ENCODE measurements at regions not wholly inside any gene's neighbourhood (a gene's known extent, or its start where the extent isn't known, plus 50 kb on each side); places are given as distances from the start of the nearest gene placed in this dataset.
A peak's percentile ranks its signal among the peaks of the same experiment; 100 is the strongest.
"Not testable (repeated sequence)": the region's sequence is repeated elsewhere in the genome, so short reads cannot be mapped to it uniquely, and the experiment has no call there.

DNA sequence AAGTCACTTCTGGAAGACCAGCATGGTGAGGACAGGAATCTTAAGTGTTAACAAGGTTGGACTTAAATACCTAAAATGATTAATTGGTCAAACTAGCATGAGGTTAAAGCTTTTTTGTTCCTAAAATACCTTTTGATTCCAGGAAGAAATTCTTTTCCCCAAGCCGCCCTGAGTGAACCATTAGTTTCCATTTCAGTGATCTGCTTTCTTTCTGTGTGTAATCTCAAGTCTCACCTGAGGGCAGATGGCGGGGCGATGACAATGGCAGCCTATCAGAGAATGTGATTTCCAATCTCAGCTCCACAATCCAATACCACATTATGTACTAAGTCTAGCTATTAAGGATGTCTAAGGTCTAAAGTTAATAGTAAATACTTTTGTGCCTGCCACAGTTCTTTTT is 390.9 kb upstream of the SGCG start:
- DNase-seq = no peak

DNA sequence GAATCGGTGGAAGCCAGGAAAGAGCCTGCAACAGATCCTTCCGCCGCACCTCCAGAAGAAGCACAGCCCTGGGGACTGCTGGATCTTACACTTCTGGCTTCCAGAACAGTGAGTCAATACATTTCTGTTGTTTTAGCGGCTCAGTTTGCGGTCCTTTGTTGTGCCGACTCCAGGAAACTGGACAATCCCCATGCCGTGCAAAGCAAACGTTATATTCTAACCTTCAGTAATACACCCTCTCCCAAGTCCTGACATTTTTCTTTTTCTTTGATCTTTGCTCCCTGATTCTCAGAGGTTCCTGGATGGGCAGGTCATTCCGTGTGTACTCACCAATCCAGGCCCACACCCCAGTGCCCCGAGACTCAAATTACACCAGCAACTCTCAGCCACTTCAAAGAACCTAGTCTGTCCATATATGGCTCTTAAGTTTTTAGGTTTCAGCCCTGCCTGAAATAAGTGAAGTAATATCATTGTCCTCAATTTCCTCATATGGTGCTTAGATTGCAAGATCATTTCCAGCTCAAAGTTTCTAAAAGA is 387.1 kb upstream of the SGCG start:
- no peak for DNase-seq

DNA sequence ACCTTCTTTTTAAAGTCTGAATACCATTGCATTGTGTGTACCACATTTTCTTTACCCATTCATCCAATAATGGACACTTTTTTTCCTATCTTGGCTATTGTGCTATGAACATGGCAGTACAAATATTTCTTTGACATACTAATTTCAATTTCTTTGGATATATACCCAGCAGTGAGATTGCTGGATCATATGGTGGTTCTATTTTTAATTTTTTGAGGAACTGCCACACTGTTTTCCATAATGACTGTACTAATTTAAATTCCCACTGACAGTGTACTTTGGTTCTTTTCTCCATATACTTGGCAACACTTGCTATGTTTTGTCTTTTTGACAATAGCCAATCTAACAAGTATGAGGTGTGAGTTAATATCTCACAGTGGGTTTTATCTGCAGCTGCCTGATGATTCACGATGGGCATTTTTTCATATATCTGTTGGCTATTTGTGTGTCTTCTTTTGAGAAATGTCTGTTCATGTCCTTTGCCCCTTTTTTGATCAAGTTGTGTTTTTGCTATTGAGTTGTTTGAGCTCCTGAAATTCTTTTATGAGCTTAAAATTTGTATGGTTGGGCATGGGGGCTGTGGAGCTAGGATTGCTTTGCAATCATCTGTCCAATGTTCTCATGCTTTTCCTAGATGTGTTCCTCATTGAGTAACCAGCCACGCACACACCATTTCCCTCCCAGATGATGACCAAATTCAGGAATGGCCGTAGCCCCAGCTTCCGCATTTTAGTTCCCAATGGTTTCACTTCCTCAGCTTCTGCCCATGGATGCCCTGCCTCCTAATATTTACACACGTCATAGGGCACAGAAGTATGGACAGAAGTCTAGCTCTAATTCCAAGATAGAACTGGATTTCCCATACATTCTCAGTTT is 380.0 kb upstream of the SGCG start:
- no peak for DNase-seq

DNA sequence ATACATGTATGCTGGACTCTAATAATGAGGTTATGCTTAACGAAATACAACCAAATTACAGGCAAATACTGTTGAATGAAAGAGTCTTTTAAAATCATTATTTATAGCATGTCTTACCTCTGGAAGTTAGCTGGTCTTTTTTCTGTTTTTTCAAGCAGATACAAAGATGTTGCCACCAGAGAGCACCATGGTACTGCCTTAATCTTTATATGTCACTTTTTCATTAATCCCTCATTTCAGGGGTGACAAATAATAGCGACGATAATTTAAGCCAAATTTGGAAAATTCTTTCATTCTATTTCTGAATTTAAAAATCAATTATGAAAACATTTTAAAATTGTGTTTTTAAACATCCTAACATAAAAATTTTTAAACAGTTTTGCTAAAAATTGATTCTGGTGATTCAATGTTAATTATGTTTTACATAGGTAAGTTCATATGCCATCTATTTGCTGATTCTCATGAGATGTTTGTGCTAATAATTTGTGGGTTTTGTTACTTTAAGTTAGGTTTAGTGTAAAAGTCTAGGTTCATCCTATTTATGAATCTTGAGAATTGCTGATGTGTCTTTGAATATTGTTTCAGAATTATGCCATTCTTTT is 379.3 kb upstream of the SGCG start:
- DNase-seq = no peak

DNA sequence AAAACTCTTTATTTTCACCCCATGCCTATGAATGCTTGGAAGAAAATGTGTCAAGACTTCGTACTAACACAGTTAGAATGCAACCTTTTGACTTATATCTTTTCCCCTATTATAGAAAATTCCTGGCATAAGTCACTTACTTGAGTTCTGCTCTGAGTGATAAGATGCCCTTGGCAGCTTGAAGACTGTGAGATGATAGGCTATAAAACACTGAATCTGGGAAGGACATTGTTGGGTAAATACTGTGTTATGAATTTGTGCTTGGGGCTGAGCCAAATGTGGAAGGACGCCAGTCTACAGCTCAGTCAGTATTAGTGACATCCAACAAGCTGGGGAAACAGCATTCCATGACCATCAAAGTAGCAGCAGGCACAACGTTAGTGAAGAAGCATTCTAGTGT is 368.0 kb upstream of the SGCG start:
- no peak for DNase-seq

DNA sequence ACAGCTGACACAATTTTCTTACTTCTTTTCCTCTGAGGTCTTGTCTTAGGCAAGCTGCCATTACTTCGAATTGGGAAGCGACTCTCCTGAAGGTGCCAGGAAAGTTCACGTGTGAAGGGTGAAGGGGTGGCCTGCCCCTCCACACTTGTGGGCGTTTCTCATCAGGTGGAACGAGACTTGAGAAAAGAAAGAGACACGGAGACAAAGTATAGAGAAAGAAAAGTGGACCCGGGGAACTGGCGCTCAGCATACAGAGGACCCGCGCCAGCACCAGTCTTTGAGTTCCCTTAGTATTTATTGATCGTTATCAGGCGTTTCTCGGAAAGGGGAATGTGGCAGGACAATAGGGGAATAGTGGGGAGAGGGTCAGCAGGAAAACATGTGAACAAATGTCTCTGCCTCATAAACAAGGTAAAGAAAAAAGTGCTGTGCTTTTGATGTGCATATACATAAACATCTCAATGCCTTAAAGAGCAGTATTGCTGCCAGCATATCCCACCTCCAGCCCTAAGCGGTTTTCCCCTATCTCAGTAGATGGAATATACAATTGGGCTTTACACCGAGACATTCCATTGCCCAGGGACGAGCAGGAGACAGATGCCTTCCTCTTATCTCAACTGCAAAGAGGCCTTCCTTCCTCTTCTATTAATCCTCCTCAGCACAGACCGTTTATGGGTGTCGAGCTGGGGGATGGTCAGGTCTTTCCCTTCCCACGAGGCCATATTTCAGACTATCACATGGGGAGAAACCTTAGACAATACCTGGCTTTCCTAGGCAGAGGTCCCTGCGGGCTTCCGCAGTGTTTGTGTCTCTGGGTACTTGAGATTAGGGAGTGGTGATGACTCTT is 367.0 kb upstream of the SGCG start:
- peak; percentile 94 for DNase-seq

DNA sequence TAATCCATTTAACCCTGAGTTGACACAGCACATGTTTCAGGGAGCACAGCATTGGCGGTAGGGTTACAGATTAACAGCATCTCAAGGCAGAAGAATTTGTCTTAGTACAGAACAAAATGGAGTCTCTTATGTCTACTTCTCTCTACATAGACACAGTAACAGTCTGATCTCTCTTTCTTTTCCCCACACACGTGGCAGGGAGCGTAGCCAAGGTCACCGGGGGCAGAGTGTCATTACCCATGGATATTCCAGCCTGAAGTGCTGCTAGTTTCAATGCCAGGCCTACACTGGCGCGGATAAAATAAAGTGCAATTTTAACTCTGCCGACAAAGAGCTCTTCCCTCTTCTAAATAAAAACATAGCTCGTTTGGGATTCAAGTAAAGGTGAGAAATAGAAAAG is 366.3 kb upstream of the SGCG start:
- DNase-seq = not testable (repeated sequence)

DNA sequence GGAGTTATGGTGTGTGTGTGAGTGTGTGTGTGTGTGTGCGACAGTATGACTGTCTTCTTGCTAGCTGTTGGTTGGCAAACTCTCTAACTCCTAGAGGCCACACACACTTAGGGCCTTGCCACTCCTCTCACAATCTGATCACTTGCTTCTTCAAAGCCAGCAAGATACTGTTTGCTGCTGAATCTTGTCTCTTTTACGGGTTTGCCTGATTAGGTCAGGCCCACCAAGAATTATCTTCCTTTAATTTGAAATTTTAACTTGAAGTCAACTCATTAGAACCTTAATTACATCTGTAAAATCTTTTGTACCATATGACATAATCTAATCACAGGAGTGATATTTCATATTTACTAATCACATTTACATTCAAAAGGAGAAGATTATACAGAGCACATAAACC is 359.2 kb upstream of the SGCG start:
- no peak for DNase-seq

DNA sequence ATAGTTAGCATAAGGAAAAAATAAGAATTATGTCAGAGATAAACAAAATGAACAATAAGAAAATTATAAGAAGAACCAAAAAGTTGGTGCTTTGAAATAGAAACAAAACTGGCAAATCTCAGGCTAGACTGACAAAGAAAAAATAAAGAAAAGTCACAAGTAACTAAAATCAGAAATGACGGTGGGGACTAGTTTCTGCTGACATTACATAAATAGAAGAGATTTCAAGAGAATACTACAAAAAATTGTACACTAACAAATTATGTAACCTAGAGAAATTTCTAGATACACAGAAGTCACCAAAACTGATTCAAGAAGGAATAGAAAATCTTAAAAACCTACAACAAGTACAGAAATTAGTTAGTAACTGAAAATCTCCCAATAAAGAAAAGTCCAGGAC is 355.6 kb upstream of the SGCG start:
- DNase-seq = no peak

DNA sequence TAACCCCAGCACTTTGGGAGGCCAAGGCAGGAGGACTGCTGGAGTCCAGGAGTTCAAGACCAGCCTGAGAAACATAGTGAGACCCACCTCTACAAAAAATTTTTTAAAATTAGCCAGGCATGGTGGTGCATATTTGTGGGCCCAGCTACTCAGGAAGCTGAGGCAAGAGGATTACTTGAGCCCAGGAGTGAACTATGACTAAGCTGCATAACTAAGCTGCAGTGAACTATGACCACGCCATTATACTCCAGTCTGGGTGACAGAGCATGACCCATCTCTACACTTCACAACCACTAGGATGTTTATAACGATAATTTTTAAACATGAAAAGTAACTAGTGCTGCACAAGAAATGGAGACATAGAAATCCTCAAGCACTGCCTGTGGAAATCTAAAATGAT is 352.7 kb upstream of the SGCG start:
- DNase-seq = no peak

DNA sequence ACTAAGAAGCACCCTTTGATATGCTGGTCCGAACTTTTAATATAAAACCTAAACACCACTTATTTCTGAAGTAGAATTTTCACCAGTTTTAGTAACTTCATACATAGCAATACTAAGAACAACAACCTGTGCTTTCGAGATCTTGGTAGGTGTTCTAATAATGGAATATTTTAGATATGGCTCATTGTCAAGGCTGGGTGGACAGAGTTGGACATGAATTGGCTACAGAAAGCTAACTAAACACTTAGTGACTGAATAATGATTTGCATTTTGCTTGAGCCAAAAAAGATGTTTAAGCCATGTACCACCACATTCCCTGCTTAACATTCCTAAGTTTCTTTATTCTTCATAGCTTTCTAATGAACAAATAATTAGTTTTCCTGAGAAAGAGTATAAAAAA is 344.3 kb upstream of the SGCG start:
- no peak for DNase-seq

DNA sequence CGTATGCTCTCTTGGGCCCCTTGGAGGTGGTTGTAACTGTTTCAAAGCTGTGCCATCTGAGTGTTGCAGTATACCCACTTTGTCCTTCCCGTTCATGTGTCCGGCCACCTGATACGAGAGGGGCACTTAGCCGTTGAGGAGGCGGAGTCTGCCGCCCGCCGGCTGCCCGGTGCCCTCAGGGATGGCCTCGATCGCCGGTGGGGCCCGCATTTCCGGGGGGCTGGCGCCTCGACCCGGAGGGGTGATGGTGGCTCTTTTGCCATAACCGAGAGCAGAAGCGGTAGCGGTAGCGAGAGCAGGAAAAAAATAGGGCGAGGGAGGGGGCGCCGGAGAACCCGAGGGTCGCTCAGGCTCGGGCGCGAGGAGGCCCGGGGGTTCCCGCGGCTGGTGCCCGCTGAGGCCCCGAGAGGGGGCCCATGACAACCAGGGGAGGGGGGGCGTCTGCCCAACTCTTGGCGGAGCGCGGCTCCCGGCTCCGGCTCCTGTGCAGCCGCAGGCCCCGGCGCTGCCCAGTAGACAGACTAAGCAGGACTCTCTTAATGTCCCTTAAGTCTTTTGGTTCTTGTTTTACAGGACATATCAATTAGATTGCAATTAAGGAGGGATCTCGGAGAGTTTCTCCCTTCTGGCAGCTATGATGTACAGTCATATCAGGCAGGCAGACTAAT is 342.7 kb upstream of the SGCG start:
- DNase-seq = no peak

DNA sequence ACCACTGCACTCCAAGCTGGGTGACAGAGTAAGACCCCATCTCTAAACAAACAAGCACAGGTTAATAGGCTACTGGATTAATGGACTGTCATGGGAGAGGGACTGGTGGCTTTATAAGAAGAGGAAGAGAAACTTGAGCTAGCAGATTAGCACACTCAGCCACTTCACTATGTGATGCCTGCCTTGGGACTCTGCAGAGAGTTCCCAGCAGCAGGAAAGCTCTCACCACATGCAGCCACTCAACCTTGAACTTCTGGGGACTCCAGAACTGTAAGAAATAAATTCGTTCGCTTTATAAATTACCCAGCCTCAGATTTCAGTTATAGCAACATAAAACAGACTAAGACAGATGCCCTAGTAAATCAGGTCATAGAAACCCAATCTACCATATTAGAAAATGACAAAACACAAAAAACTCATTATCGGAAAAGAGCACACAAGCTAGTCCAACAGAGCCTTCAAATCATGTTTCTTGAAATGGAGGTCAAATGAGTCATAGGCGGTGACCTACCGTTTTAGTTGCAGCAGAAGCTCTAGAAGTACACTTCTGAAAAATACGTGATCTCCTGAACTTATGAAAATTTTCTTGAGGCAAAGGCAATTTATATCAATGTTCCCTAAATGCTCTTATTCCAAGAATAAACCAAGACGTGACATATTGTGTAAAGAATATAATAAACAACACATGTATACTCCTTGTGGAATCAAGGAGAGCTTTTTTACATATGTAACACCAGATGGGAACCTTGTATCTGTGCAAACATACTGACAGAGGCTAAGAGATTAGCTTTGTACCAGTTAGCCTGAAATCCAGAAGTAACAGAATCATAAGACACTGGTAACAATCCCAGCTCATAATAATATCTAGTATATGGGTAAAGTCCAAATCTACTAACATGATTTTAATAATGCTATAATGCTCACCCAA is 340.9 kb upstream of the SGCG start:
- DNase-seq = peak; percentile 47

DNA sequence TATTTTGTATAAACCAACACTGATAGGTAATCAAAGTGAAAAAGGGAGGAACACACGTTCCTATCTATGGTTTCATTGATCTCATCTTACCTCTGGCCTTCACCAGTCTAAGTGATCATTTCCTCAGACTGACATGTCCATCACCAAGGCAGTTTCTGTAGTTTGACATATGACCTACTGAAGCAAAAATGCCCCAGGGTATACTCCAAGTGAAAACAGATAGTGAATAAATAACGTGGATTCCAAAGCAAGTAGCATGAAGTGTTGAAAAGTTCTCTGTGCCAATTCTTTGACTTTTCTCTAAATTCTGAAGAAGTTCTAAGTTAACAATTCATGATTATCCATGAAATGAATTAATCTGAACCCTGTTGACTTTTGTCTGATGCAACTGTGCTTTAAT is 334.2 kb upstream of the SGCG start:
- no peak for DNase-seq

DNA sequence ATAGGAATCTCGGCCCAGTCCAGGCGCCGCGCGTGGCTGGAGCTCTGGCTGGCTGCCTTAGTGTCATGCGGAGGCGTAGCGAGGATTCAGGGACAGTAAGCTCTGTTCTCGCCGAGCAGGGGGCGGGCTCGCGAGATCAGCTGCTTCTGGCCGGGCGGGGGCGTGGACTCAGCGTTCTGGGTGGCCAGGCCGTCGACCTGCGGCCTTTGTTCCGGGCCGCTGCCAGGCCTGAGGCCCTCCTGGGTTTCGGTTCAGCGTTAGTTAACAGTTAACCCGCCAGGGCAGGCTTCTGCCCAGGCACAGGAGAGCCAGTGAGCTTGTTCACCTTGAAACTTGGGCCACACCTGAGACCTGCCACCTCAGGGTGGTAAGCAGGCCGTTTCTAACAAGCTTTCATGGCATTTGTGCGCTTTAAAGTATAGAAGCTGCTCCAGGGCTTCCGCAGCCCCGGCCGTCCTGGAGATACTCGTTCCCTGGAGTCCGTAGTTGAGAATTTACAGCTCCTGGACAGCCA is 332.2 kb upstream of the SGCG start:
- no peak for DNase-seq

DNA sequence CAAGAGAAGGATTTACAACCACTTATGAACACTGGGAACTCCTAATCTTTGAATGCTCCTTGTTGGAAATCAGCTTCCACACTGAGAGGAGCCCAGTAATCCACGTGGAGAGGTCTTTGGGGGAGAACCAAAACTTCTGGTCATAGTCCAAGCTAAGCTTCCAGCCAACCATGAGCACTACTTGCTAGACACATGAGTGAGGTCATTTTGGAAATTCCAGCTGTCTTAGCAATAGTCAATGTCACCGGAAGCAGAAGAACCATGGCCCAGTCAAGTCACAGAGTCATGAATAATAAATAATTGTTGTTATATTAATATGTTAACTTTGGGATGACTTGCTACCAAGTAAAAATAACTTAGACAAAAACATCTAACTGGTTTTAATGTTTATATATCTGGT is 324.9 kb upstream of the SGCG start:
- DNase-seq = no peak

DNA sequence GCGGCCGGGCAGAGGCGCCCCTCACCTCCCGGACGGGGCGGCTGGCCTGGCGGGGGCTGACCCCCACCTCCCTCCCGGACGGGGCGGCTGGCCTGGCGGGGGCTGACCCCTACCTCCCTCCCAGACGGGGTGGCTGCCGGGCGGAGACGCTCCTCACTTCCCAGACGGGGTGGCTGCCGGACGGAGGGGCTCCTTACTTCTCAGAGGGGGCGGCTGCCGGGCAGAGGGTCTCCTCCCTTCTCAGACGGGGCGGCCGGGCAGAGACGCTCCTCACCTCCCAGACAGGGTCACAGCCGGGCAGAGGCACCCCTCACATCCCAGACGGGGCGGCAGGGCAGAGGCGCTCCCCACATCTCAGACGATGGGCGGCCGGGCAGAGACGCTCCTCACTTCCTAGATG is 321.8 kb upstream of the SGCG start:
- DNase-seq = not testable (repeated sequence)

DNA sequence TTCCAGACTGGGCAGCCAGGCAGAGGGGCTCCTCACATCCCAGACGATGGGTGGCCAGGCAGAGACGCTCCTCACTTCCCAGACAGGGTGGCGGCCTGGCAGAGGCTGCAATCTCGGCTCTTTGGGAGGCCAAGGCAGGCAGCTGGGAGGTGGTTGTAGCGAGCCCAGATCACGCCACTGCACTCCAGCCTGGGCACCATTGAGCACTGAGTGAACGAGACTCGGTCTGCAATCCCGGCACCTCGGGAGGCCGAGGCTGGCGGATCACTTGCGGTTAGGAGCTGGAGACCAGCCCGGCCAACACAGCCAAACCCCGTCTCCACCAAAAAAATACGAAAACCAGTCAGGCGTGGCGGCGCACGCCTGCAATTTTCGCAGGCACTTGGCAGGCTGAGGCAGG is 321.4 kb upstream of the SGCG start:
- not testable (repeated sequence) for DNase-seq

DNA sequence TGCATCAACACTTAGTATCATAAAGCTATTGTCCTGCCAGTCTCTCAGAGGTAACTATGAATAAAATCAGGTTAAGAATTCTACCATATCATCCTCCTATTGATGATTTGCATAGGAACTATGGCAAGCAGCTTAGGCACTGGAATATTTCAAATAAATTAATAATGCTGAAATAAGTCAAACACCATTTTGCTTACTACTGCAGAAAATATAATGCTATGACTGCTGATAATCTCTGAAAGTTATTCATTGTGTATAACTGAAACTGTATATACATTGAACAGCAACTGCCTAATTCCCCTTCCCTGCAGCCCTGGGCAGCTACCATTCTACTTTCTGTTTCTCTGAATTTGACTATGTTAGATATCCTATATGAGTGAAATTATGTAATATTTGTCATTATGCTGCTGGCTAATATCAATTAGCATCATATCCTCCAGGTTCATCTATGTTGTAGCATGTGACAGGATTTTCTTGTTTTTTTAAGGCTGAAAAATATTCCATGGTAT is 318.8 kb upstream of the SGCG start:
- DNase-seq = no peak

DNA sequence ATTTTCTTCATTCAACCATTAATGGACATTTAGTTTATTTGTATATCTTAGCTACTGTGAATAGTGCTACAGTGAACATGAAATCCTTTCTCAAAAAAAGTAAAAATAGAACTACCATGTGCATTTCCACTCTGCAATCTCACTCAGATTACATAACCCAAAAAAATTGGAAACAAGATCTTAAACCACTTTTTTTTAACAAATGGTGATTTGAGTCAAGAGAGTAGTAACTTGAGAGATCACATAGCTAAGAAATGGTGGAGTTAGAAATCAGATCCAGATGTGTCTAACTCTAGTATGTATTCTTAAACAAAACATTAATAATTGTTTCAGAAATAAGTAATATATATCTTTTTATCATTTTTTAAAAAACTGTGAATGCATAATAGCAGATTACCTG is 318.3 kb upstream of the SGCG start:
- DNase-seq = no peak

DNA sequence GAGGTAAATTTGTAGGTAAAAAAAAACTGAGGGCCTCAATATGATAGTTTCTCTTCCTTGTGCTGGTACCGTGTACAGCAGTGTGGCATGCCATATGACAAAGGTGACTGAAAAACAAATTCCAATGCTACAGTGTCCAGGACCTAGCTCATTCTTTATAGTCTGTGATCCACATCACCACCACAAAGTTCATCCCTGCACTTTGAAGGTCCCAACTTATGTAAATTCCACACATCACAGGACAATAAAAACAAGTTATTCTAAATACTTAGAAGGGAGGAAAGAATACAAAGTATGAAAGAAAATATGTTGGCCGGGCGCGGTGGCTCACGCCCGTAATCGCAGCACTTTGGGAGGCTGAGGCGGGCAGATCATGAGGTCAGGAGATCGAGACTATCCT is 314.6 kb upstream of the SGCG start:
- no peak for DNase-seq
